Endothelial cell (in vitro differentiated cells): ENCODE measurements at regions not wholly inside any gene's neighbourhood (a gene's known extent, or its start where the extent isn't known, plus 50 kb on each side); places are given as distances from the start of the nearest gene placed in this dataset.

Experiments used
- DNase-seq: peaks from one replicate; pipeline ENCODE4 v3.0.0; 2021; ENCODE audit warnings: low spot score
- H3K27ac Mint-ChIP-seq: one replicate; pipeline ENCODE4 v1.8.0; 2021; ENCODE audit warnings: mixed read lengths, inconsistent platforms; ENCODE audit not compliant: unreplicated experiment
- H3K27me3 Mint-ChIP-seq: one replicate; pipeline ENCODE4 v1.8.0; 2021; ENCODE audit warnings: mild to moderate bottlenecking, moderate library complexity, mixed read lengths, inconsistent platforms; ENCODE audit not compliant: unreplicated experiment
- H3K36me3 Mint-ChIP-seq: one replicate; pipeline ENCODE4 v1.8.0; 2021; ENCODE audit warnings: mild to moderate bottlenecking, low read depth, mixed read lengths, inconsistent platforms; ENCODE audit not compliant: unreplicated experiment
- H3K4me1 Mint-ChIP-seq: one replicate; pipeline ENCODE4 v1.8.0; 2021; ENCODE audit warnings: mild to moderate bottlenecking, mixed read lengths, inconsistent platforms; ENCODE audit not compliant: unreplicated experiment
- H3K4me3 Mint-ChIP-seq: one replicate; pipeline ENCODE4 v1.8.0; 2021; ENCODE audit warnings: mild to moderate bottlenecking, mixed read lengths, inconsistent platforms; ENCODE audit not compliant: unreplicated experiment
- H3K9me3 Mint-ChIP-seq: one replicate; pipeline ENCODE4 v1.8.0; 2021; ENCODE audit warnings: mixed read lengths, inconsistent platforms; ENCODE audit not compliant: unreplicated experiment
- TF ChIP-seq, protein P1 (sequence below): fragments of 200-600 bp; sonication (generic); IDR thresholded peaks from one replicate; pipeline ENCODE4 v1.5.0; 2021; ENCODE audit warnings: antibody characterized with exemption; ENCODE audit not compliant: unreplicated experiment

DNA sequence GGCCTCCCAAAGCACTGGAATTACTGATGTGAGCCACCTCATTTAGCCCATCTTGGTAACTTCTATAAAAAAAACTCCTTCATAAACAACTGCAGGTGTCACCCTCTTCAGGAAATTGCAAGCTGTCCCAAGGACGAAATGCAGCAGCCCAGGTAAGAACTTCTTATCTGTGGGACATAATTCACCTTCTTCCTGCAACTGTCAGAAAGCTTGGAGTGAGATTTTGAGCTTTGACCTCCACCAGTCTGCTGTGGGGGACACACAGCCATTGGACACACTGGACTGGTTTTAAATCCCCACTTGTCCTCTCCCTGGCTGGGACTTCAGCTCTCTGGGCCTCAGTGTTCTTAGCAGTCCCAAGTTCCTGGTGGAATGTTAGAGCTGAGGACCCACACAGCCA lies 368.5 kb downstream of the MN1 start:
- H3K4me3 Mint-ChIP-seq = no peak overlapping the region
- no peak for DNase-seq
- TF ChIP-seq, protein P1, sequence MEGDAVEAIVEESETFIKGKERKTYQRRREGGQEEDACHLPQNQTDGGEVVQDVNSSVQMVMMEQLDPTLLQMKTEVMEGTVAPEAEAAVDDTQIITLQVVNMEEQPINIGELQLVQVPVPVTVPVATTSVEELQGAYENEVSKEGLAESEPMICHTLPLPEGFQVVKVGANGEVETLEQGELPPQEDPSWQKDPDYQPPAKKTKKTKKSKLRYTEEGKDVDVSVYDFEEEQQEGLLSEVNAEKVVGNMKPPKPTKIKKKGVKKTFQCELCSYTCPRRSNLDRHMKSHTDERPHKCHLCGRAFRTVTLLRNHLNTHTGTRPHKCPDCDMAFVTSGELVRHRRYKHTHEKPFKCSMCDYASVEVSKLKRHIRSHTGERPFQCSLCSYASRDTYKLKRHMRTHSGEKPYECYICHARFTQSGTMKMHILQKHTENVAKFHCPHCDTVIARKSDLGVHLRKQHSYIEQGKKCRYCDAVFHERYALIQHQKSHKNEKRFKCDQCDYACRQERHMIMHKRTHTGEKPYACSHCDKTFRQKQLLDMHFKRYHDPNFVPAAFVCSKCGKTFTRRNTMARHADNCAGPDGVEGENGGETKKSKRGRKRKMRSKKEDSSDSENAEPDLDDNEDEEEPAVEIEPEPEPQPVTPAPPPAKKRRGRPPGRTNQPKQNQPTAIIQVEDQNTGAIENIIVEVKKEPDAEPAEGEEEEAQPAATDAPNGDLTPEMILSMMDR = no peak
- no peaks in the 10 kb centered on the region for H3K9me3 Mint-ChIP-seq
- H3K36me3 Mint-ChIP-seq = no peaks in the 10 kb centered on the region
- H3K4me1 Mint-ChIP-seq = peaks cover 5% of the 10 kb centered on the region
- H3K27ac Mint-ChIP-seq = no peak overlapping the region
- peaks cover 9% of the 10 kb centered on the region for H3K27me3 Mint-ChIP-seq

DNA sequence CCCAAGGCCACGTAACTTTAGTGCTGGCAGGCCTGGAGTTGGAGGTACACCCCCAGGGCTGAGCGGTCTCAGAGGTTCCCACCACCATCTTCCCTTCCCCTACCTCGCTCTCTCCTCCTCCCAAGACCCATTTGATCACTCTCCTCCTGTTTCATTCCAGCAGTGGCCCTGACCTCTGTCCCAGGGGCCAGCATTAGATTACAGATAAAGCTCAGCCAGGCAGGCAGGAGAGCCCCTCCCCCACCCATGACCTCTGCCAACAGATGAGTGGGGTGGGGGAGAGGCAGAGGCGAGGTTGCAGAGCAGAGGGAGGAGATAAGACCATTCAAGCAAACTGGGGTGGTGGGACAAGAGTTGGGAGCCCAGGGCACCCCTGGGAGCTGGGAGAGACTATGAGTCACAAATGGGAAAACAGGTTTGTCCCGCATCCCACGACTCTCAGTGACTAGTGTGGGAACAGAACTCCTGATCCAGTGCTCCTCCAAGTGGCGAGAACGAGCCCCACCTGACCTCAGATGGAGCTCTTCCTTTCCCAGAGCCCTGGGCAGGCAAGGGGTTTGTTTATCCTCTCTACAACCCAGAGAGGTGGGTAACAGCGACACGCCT lies 367.9 kb downstream of the MN1 start:
- Mint-ChIP-seq H3K36me3 (no peaks in the 10 kb centered on the region), H3K27me3 (peaks cover 9% of the 10 kb centered on the region), H3K4me1 (peaks cover 5% of the 10 kb centered on the region), H3K4me3 (no peak overlapping the region), H3K27ac (no peak overlapping the region), H3K9me3 (no peaks in the 10 kb centered on the region)
- no peak for DNase-seq
- TF ChIP-seq, protein P1 = no peak

DNA sequence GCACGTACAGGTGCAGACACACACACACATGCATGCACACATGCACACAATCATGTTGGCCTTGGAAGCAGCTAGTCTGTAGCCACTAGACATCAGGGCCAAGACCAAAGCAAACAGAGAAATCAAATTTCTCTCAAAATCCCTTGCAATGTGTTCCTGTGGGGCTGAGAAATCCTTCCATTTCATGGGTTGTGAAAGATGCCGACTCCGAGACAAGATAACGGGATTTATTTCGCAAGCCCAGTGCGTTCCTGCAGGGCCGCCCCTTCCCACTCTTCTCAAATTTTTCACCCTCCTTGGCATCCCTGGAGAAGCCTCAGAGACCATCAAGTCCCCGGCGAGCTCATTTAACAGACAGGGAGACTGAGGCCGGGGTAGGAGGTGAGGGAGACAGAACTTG lies 366.7 kb downstream of the MN1 start:
- no peak overlapping the region for H3K4me3 Mint-ChIP-seq
- H3K9me3 Mint-ChIP-seq = no peaks in the 10 kb centered on the region
- DNase-seq = no peak
- no peaks in the 10 kb centered on the region for H3K36me3 Mint-ChIP-seq
- TF ChIP-seq, protein P1 = no peak
- H3K4me1 Mint-ChIP-seq = peaks cover 5% of the 10 kb centered on the region
- H3K27me3 Mint-ChIP-seq = peaks cover 12% of the 10 kb centered on the region
- no peak overlapping the region for H3K27ac Mint-ChIP-seq

DNA sequence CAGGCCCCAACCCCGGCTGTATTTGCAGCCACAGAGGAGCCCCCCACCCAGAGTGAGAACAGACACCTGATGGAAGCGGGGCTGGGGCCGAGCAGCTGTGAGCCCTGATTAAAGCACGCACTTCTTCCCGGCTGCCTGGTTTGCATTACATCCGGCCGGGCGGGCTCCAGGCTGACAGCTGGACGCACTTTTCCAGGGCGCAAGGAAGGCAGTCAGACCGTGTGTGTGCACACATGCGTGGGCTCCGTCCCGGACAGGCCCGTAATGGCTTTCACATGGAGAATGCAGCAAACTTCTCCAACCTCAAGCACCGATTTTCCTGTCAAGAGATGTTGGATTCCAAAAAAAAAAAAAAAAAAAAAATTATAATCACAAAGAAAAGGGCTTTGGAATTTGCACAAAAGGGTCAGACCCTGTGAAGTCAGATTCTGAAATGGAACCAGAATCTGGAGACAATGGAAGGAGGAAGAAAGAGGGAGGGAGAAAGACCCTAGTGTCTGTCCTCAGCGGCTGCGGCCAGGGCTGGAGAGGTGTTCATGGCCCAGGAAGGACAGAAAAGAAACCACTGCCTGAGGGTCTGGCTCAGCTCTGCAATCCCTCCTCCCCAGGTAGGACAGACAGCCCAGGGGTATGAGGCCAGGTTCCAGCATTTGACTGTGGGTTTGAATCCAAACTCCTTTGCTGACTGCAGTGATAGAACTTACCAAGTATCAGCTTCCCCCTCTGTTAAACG lies 365.5 kb downstream of the MN1 start:
- H3K27ac Mint-ChIP-seq = no peak overlapping the region
- no peaks in the 10 kb centered on the region for H3K36me3 Mint-ChIP-seq
- peaks cover 7% of the 10 kb centered on the region for H3K4me1 Mint-ChIP-seq
- no peaks in the 10 kb centered on the region for H3K9me3 Mint-ChIP-seq
- DNase-seq = peak; percentile 21
- TF ChIP-seq, protein P1 = no peak
- peaks cover 12% of the 10 kb centered on the region for H3K27me3 Mint-ChIP-seq
- no peak overlapping the region for H3K4me3 Mint-ChIP-seq

DNA sequence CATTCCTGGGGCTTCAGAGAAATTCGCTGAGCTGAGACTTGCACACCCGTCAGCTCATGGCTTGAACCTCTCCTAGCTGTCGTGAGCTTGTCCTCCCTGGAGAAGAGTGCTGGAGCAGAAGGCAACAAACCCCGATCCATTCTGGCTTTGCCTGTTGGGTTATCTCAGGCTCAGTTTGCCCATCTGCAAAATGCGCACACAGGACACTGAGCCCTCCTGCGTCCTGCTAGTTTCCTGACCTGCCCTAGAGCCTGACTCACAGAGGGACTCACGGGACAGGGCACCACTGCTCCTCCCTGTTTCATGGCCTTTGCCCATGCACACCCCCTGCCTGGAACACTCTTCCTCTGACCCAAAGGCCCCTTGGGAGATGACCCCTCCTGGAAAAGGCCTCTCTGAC lies 365.0 kb downstream of the MN1 start:
- TF ChIP-seq, protein P1 = no peak
- Mint-ChIP-seq H3K9me3 (no peaks in the 10 kb centered on the region), H3K27ac (no peak overlapping the region), H3K4me3 (no peak overlapping the region), H3K36me3 (no peaks in the 10 kb centered on the region), H3K27me3 (peaks cover 13% of the 10 kb centered on the region), H3K4me1 (peaks cover 7% of the 10 kb centered on the region)
- DNase-seq = no peak
